IPS-15b (cell line): ENCODE measurements at regions not wholly inside any gene's neighbourhood (a gene's known extent, or its start where the extent isn't known, plus 50 kb on each side); places are given as distances from the start of the nearest gene placed in this dataset.
"Not testable (repeated sequence)": the region's sequence is repeated elsewhere in the genome, so short reads cannot be mapped to it uniquely, and the experiment has no call there.

Experiments
- H3K27me3 ChIP-seq: one replicate; pipeline ENCODE4 v1.6.1; 2013; ENCODE audit warnings: low read length; ENCODE audit not compliant: control insufficient read depth, insufficient read depth
- H3K36me3 ChIP-seq: one replicate; pipeline ENCODE4 v1.6.1; 2013; ENCODE audit warnings: low read length; ENCODE audit not compliant: control insufficient read depth, insufficient read depth
- H3K4me1 ChIP-seq: one replicate; pipeline ENCODE4 v1.6.1; 2013; ENCODE audit warnings: mild to moderate bottlenecking, low read length; ENCODE audit not compliant: control insufficient read depth, insufficient read depth
- H3K4me3 ChIP-seq: one replicate; pipeline ENCODE4 v1.5.1; 2013; ENCODE audit warnings: low read depth, low read length
- H3K9ac ChIP-seq: one replicate; pipeline ENCODE4 v1.6.1; 2013; ENCODE audit warnings: low read depth, mild to moderate bottlenecking, low read length
- H3K9me3 ChIP-seq: one replicate; pipeline ENCODE4 v1.6.1; 2013; ENCODE audit warnings: mild to moderate bottlenecking, low read length; ENCODE audit not compliant: control insufficient read depth, insufficient read depth

- Histone ChIP-seq H3K4me3 (no peak overlapping the region), H3K9ac (no peak overlapping the region), H3K4me1 (no peaks in the 10 kb centered on the region), H3K36me3 (no peaks in the 10 kb centered on the region), H3K27me3 (no peaks in the 10 kb centered on the region), H3K9me3 (no peaks in the 10 kb centered on the region)
These were observed 155.4 kb downstream of the DIO2 start for GRCh38 chr14:80055667-80056496.

GRCh38 chr14:80055226-80055625 lies 156.1 kb downstream of the DIO2 start:
- Histone ChIP-seq H3K36me3 (no peaks in the 10 kb centered on the region), H3K4me1 (no peaks in the 10 kb centered on the region), H3K9me3 (no peaks in the 10 kb centered on the region), H3K9ac (no peak overlapping the region), H3K4me3 (no peak overlapping the region), H3K27me3 (no peaks in the 10 kb centered on the region)

- H3K27me3 ChIP-seq, result no peaks in the 10 kb centered on the region
- no peaks in the 10 kb centered on the region for H3K36me3 ChIP-seq
- H3K4me3 ChIP-seq, result no peak overlapping the region
- H3K9ac ChIP-seq, result no peak overlapping the region
- no peaks in the 10 kb centered on the region for H3K9me3 ChIP-seq
- H3K4me1 ChIP-seq, result no peaks in the 10 kb centered on the region
These were observed 157.3 kb downstream of the DIO2 start for GRCh38 chr14:80054020-80054419.

- no peaks in the 10 kb centered on the region for H3K36me3 ChIP-seq
- H3K4me3 ChIP-seq, result no peak overlapping the region
- no peaks in the 10 kb centered on the region for H3K27me3 ChIP-seq
- no peak overlapping the region for H3K9ac ChIP-seq
- no peaks in the 10 kb centered on the region for H3K4me1 ChIP-seq
- no peaks in the 10 kb centered on the region for H3K9me3 ChIP-seq
These were observed 162.2 kb downstream of the DIO2 start for GRCh38 chr14:80049055-80049454.

GRCh38 chr14:80047761-80048160 lies 163.5 kb downstream of the DIO2 start:
- H3K9me3 ChIP-seq, result no peaks in the 10 kb centered on the region
- H3K27me3 ChIP-seq, result no peaks in the 10 kb centered on the region
- no peak overlapping the region for H3K4me3 ChIP-seq
- no peak overlapping the region for H3K9ac ChIP-seq
- no peaks in the 10 kb centered on the region for H3K4me1 ChIP-seq
- H3K36me3 ChIP-seq, result no peaks in the 10 kb centered on the region

DNA sequence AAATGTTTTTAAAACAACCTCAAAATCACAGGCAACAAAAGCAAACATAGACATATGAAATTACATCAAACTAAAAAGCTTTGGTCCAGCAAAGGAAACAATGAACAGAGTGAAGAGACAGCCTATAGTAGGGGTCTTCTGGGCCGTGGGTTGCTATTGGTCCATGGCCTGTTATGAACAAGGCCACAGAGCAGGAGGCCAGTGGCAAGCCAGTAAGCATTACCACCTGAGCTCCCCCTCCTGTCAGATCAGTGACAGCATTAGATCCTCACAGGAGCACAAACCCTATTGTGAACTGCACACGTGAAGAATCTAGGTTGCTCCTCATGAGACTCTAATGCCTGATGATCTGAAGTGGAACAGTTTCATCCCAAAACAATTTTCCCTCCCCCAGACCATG lies 174.0 kb downstream of the DIO2 start:
- no peaks in the 10 kb centered on the region for H3K36me3 ChIP-seq
- H3K27me3 ChIP-seq, result no peaks in the 10 kb centered on the region
- H3K9me3 ChIP-seq, result no peaks in the 10 kb centered on the region
- H3K4me3 ChIP-seq, result no peak overlapping the region
- no peak overlapping the region for H3K9ac ChIP-seq
- H3K4me1 ChIP-seq, result no peaks in the 10 kb centered on the region

- H3K9me3 ChIP-seq, result no peaks in the 10 kb centered on the region
- no peaks in the 10 kb centered on the region for H3K36me3 ChIP-seq
- no peaks in the 10 kb centered on the region for H3K4me1 ChIP-seq
- no peaks in the 10 kb centered on the region for H3K27me3 ChIP-seq
- no peak overlapping the region for H3K9ac ChIP-seq
- no peak overlapping the region for H3K4me3 ChIP-seq
These were observed 186.9 kb downstream of the DIO2 start for GRCh38 chr14:80024417-80024816.

DNA sequence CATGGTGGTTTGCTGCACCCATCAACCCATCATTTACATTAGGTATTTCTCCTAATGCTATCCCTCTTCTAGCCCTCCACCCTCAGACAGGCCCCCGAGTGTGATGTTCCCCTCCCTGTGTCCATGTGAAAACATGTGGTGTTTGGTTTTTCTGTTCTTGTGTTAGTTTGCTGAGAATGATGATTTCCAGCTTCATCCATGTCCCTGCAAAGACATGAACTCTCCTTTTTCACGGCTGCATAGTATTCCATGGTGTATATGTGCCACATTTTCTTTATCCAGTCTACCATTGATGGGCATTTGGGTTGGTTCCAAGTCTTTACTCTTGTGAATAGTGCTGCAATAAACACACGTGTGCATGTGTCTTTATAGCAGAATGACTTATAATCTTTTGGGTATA lies 192.8 kb downstream of the DIO2 start:
- not testable (repeated sequence) for H3K36me3 ChIP-seq, H3K9me3 ChIP-seq, H3K4me1 ChIP-seq, H3K4me3 ChIP-seq, H3K27me3 ChIP-seq, H3K9ac ChIP-seq

DNA sequence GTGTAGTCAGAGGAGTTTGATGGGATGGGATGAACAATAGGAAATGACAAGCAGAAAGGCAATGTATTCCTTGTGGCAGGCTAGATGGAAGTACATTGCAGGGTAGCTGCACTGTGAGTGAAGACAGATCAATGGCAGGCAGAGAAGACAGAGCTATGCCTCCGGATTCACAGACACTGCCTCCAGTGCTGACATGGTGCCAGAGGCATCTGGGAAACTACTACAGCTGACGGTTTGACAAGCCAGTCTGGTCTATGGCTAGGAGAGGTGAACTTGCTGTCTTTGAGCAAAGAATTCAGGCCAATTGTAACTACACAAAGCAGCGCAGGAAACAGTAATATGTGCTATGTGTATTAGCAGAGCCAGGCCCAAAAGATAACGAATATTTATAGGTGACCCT lies 193.5 kb downstream of the DIO2 start:
- H3K27me3 ChIP-seq, result no peaks in the 10 kb centered on the region
- H3K4me1 ChIP-seq, result no peaks in the 10 kb centered on the region
- H3K9me3 ChIP-seq, result no peaks in the 10 kb centered on the region

DNA sequence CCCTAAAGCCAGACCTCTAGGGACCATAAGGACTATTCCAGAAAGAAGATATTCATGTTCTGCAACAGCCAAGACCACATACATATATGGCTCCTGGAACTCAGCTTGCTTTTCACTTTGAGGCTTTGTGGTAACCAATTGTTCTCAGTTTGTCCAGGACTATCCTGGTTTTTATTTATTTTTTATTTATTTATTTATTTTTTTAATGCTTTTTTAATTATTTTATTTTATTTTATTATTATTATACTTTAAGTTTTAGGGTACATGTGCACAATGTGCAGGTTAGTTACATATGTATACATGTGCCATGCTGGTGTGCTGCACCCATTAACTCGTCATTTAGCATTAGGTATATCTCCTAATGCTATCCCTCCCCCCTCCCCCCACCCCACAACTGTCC lies 201.1 kb downstream of the DIO2 start:
- H3K9me3 ChIP-seq, H3K9ac ChIP-seq, H3K36me3 ChIP-seq, H3K4me1 ChIP-seq, H3K27me3 ChIP-seq, H3K4me3 ChIP-seq: not testable (repeated sequence)

More for the DNA sequence above, 193.5 kb downstream of the DIO2 start:
- H3K4me3 ChIP-seq, result no peak overlapping the region
- H3K36me3 ChIP-seq, result no peaks in the 10 kb centered on the region
- no peak overlapping the region for H3K9ac ChIP-seq

DNA sequence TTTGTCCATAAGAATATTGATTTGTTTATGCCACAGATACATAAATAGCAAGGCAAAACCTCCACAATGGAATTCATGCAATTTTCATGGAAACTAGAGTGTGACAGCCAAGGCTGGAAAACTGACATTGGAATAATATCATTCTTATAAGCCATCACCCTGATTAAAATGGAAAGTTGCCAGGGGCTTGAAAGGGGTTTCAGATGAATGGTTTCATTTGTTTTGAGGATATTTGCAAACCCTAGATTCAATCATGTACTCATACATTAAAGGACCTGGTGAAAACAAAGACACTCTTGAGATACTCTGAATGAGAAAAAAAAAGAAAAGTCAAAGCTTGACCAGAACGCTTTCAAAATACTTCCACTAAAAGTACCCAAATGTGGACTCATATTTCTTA lies 205.7 kb downstream of the DIO2 start:
- no peaks in the 10 kb centered on the region for H3K4me1 ChIP-seq
- no peaks in the 10 kb centered on the region for H3K36me3 ChIP-seq
- H3K9me3 ChIP-seq, result no peaks in the 10 kb centered on the region

DNA sequence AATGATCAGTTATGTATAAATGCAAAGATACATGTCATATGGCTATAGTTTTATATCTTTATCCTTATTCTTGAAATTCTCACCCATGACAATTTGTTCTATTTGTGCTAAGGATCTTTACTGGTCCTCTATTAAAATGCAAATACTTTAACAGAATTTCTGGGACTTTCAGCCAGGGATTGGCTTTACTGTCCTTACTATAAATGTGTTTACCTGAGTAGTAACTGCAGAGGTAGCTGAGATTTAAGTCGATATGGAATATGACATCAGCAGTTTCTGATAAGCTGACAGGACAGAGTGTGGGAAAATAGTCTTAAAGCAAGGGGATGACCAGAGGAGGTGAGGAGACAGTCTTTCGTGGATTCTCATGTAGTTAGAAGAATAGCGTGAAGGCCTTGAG lies 206.4 kb downstream of the DIO2 start:
- H3K9me3 ChIP-seq, result no peaks in the 10 kb centered on the region
- H3K4me1 ChIP-seq, result no peaks in the 10 kb centered on the region
- no peaks in the 10 kb centered on the region for H3K27me3 ChIP-seq
- H3K36me3 ChIP-seq, result no peaks in the 10 kb centered on the region
- no peak overlapping the region for H3K4me3 ChIP-seq
- no peak overlapping the region for H3K9ac ChIP-seq

More for the DNA sequence above, 205.7 kb downstream of the DIO2 start:
- Histone ChIP-seq H3K4me3 (no peak overlapping the region), H3K27me3 (no peaks in the 10 kb centered on the region), H3K9ac (no peak overlapping the region)
